ENCODE measurements at regions not wholly inside any gene's neighbourhood (a gene's known extent, or its start where the extent isn't known, plus 50 kb on each side); places are given as distances from the start of the nearest gene placed in this dataset.

GRCh38 chr4:155532373-155533085 is 134.1 kb upstream of the GUCY1A1 start:
- Histone ChIP-seq H3K9me3 (no peaks in the 10 kb centered on the region), H3K27me3 (no peaks in the 10 kb centered on the region), H3K27ac (no peak overlapping the region), H3K4me3 (no peak overlapping the region), H3K4me1 (no peaks in the 10 kb centered on the region), H3K36me3 (ENCODE audit: low read depth, missing control alignments) (no peaks in the 10 kb centered on the region)
- WGBS, 2 donors: 62 to 66% methylated on average over 5 of the region's 5 CpGs
- intact Hi-C loops (cut with DNase I; ENCODE audit: low total_unique reads): no loop called here
- TF ChIP-seq POLR2A (IDR thresholded peaks at IDR 0.05) (no peak), CTCF (IDR thresholded peaks at IDR 0.05) (no peak)
- no peak for DNase-seq

GRCh38 chr4:155530857-155531256 is 135.8 kb upstream of the GUCY1A1 start:
- intact Hi-C loops (cut with DNase I; ENCODE audit: low total_unique reads): no loop called here
- no peak overlapping the region for H3K27ac ChIP-seq
- H3K4me1 ChIP-seq: no peaks in the 10 kb centered on the region
- H3K27me3 ChIP-seq: no peaks in the 10 kb centered on the region
- no peaks in the 10 kb centered on the region for H3K9me3 ChIP-seq
- DNase-seq: no peak
- 88 to 92% methylated on average over 5 of the region's 5 CpGs for WGBS, 2 donors
- no peaks in the 10 kb centered on the region for H3K36me3 ChIP-seq (ENCODE audit: low read depth, missing control alignments)
- H3K4me3 ChIP-seq: no peak overlapping the region
- TF ChIP-seq POLR2A (IDR thresholded peaks at IDR 0.05) (no peak), CTCF (IDR thresholded peaks at IDR 0.05) (no peak)

- Histone ChIP-seq H3K36me3 (ENCODE audit: low read depth, missing control alignments) (no peaks in the 10 kb centered on the region), H3K9me3 (no peaks in the 10 kb centered on the region), H3K27me3 (no peaks in the 10 kb centered on the region), H3K4me1 (no peaks in the 10 kb centered on the region), H3K4me3 (no peak overlapping the region), H3K27ac (no peak overlapping the region)
- TF ChIP-seq CTCF (IDR thresholded peaks at IDR 0.05) (no peak), POLR2A (IDR thresholded peaks at IDR 0.05) (no peak)
- intact Hi-C loops (cut with DNase I; ENCODE audit: low total_unique reads): no loop called here
- 85 to 88% methylated on average over 3 of the region's 3 CpGs for WGBS, 2 donors
- DNase-seq: no peak
These were observed 136.4 kb upstream of the GUCY1A1 start for GRCh38 chr4:155530290-155530689.

GRCh38 chr4:155529716-155530115 is 136.9 kb upstream of the GUCY1A1 start:
- no peaks in the 10 kb centered on the region for H3K9me3 ChIP-seq
- WGBS, 2 donors: 84 to 85% methylated on average over 3 of the region's 3 CpGs
- no peak overlapping the region for H3K4me3 ChIP-seq
- no peak overlapping the region for H3K27ac ChIP-seq
- no peaks in the 10 kb centered on the region for H3K4me1 ChIP-seq
- intact Hi-C loops (cut with DNase I; ENCODE audit: low total_unique reads): no loop called here
- no peaks in the 10 kb centered on the region for H3K27me3 ChIP-seq
- no peak for TF ChIP-seq POLR2A (IDR thresholded peaks at IDR 0.05)
- no peak for TF ChIP-seq CTCF (IDR thresholded peaks at IDR 0.05)
- no peaks in the 10 kb centered on the region for H3K36me3 ChIP-seq (ENCODE audit: low read depth, missing control alignments)
- no peak for DNase-seq

- H3K36me3 ChIP-seq (ENCODE audit: low read depth, missing control alignments): no peaks in the 10 kb centered on the region
- intact Hi-C loops (cut with DNase I; ENCODE audit: low total_unique reads): no loop called here
- 80 to 84% methylated on average over 3 of the region's 3 CpGs for WGBS, 2 donors
- no peaks in the 10 kb centered on the region for H3K27me3 ChIP-seq
- no peak for TF ChIP-seq POLR2A (IDR thresholded peaks at IDR 0.05)
- TF ChIP-seq CTCF (IDR thresholded peaks at IDR 0.05): no peak
- no peak overlapping the region for H3K4me3 ChIP-seq
- no peaks in the 10 kb centered on the region for H3K4me1 ChIP-seq
- DNase-seq: no peak
- no peaks in the 10 kb centered on the region for H3K9me3 ChIP-seq
- H3K27ac ChIP-seq: no peak overlapping the region
These were observed 137.4 kb upstream of the GUCY1A1 start for GRCh38 chr4:155529272-155529671.
